MM.1S (cell line): ENCODE measurements at regions not wholly inside any gene's neighbourhood (a gene's known extent, or its start where the extent isn't known, plus 50 kb on each side); places are given as distances from the start of the nearest gene placed in this dataset.

Source experiments
- CTCF ChIP-seq: fragments of 300-600 bp; sonication (generic); IDR thresholded peaks from 2 replicates; pipeline ENCODE4 v1.5.1; 2016; ENCODE audit warnings: antibody characterized with exemption, low read length, mixed read lengths
- EZH2 ChIP-seq: fragments of 300-600 bp; sonication (generic); optimal IDR thresholded peaks from 2 replicates; pipeline ENCODE3; 2017; ENCODE audit warnings: low read depth, mild to moderate bottlenecking, antibody characterized with exemption, low read length, mixed read lengths
- EZH2phosphoT487 ChIP-seq: fragments of 300-600 bp; sonication (generic); IDR thresholded peaks from 2 replicates; pipeline ENCODE4 v1.6.1; 2018; ENCODE audit warnings: antibody characterized with exemption, low read length

DNA sequence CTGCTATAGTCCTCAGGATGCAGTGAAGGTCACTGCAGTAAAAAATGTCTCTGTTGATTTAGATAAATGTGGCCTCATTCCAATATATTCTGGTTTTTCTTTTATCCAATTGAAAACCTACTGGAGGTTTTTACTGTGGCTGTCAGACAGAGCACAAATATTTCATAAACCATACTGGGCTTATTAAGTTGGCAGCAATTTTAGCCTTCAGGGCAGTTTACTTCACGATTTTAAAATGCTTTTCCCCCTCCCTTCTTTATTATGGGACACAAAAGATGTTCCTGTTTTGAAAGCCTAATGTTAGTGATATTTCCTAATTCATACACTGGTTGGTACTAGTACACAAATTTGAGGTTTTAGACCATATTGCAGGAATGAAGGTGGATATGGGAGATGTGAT, 939.4 kb downstream of the C4orf33 start:
- no peak for TF ChIP-seq CTCF
- TF ChIP-seq EZH2phosphoT487 = no peak
- no peak for TF ChIP-seq EZH2
